NCI-H748 (cell line): ENCODE measurements at regions not wholly inside any gene's neighbourhood (a gene's known extent, or its start where the extent isn't known, plus 50 kb on each side); places are given as distances from the start of the nearest gene placed in this dataset.
A peak's percentile ranks its signal among the peaks of the same experiment; 100 is the strongest.

ENCODE experiments used
- DNase-seq: peaks from one replicate; lab custom pipeline; 2025; ENCODE audit not compliant: unreplicated experiment; lab: John Stamatoyannopoulos, UW

GRCh38 chr12:68505970-68506369 lies 104.7 kb upstream of the RAP1B start:
- no peak for DNase-seq

GRCh38 chr12:68506619-68507018 lies 104.1 kb upstream of the RAP1B start:
- no peak for DNase-seq

GRCh38 chr12:68507657-68508056 lies 103.0 kb upstream of the RAP1B start:
- no peak for DNase-seq

- no peak for DNase-seq
Observed at GRCh38 chr12:68508576-68508975, 102.1 kb upstream of the RAP1B start.

GRCh38 chr12:68509242-68509641 lies 101.5 kb upstream of the RAP1B start:
- no peak for DNase-seq

- DNase-seq: no peak
Observed at GRCh38 chr12:68510397-68510796, 100.3 kb upstream of the RAP1B start.

- no peak for DNase-seq
Observed at GRCh38 chr12:68514807-68515411, 95.8 kb upstream of the RAP1B start.

- DNase-seq: no peak
Observed at GRCh38 chr12:68515793-68516192, 94.9 kb upstream of the RAP1B start.

- no peak for DNase-seq
Observed at GRCh38 chr12:68521321-68521839, 89.3 kb upstream of the RAP1B start.

- no peak for DNase-seq
Observed at GRCh38 chr12:68521848-68522502, 88.7 kb upstream of the RAP1B start.

GRCh38 chr12:68529466-68529865 lies 81.2 kb upstream of the RAP1B start:
- DNase-seq: no peak

- no peak for DNase-seq
Observed at GRCh38 chr12:68529869-68530268, 80.8 kb upstream of the RAP1B start.

GRCh38 chr12:68530299-68530698 lies 80.4 kb upstream of the RAP1B start:
- no peak for DNase-seq

- DNase-seq: no peak
Observed at GRCh38 chr12:68530965-68531364, 79.7 kb upstream of the RAP1B start.

- DNase-seq: no peak
Observed at GRCh38 chr12:68532204-68532886, 78.4 kb upstream of the RAP1B start.

- DNase-seq: no peak
Observed at GRCh38 chr12:68532887-68533248, 77.8 kb upstream of the RAP1B start.

- no peak for DNase-seq
Observed at GRCh38 chr12:68534108-68534507, 76.6 kb upstream of the RAP1B start.

- DNase-seq: no peak
Observed at GRCh38 chr12:68536885-68537485, 73.7 kb upstream of the RAP1B start.

- DNase-seq: no peak
Observed at GRCh38 chr12:68537571-68537970, 73.1 kb upstream of the RAP1B start.

- DNase-seq: peak; percentile 52
Observed at GRCh38 chr12:68538726-68539614, 71.7 kb upstream of the RAP1B start.

GRCh38 chr12:68539615-68539952 lies 71.1 kb upstream of the RAP1B start:
- no peak for DNase-seq
